ENCODE measurements at regions not wholly inside any gene's neighbourhood (a gene's known extent, or its start where the extent isn't known, plus 50 kb on each side); places are given as distances from the start of the nearest gene placed in this dataset.
"Not testable (repeated sequence)": the region's sequence is repeated elsewhere in the genome, so short reads cannot be mapped to it uniquely, and the experiment has no call there.

DNA sequence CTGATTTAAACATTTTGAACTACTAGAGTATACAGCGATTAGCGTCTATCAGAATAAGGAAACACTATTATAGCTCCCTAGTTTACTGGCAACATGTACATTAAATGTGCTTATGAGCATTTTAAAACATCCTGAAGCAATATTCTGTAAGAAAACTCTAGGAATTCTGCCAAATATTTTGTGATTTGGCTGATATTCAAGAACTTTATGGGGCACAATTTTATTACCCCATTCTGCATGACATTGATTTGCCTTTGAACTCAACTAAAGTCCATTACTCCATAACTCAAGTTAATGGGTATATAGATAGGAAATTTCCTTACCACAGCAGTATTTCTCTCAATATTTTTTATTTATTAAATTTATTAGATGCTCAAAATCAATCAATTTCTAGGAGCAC lies 369.9 kb upstream of the KCND2 start:
- Histone ChIP-seq H3K9me3 (ENCODE audit: control insufficient read depth, insufficient read depth, low read length) (no peaks in the 10 kb centered on the region), H3K36me3 (ENCODE audit: control insufficient read depth, insufficient read depth, low read length) (no peaks in the 10 kb centered on the region)

GRCh38 chr7:119905495-119905894 lies 367.5 kb upstream of the KCND2 start:
- H3K9me3 ChIP-seq (ENCODE audit: control insufficient read depth, insufficient read depth, low read length): no peaks in the 10 kb centered on the region
- H3K36me3 ChIP-seq (ENCODE audit: control insufficient read depth, insufficient read depth, low read length): no peaks in the 10 kb centered on the region
- H3K4me1 ChIP-seq (ENCODE audit: control insufficient read depth, insufficient read depth, low read length): peaks cover 3% of the 10 kb centered on the region
- H3K27me3 ChIP-seq (ENCODE audit: control insufficient read depth, insufficient read depth, low read length): no peaks in the 10 kb centered on the region
- H3K9ac ChIP-seq (ENCODE audit: low read depth, low read length): no peak overlapping the region
- no peak overlapping the region for H3K4me3 ChIP-seq (ENCODE audit: low read depth, low read length)

More for the DNA sequence above, 369.9 kb upstream of the KCND2 start:
- H3K27me3 ChIP-seq (ENCODE audit: control insufficient read depth, insufficient read depth, low read length): no peaks in the 10 kb centered on the region
- H3K4me1 ChIP-seq (ENCODE audit: control insufficient read depth, insufficient read depth, low read length): peaks cover 3% of the 10 kb centered on the region
- H3K9ac ChIP-seq (ENCODE audit: low read depth, low read length): no peak overlapping the region
- no peak overlapping the region for H3K4me3 ChIP-seq (ENCODE audit: low read depth, low read length)

GRCh38 chr7:119908948-119909347 lies 364.0 kb upstream of the KCND2 start:
- no peak overlapping the region for H3K9ac ChIP-seq (ENCODE audit: low read depth, low read length)
- H3K27me3 ChIP-seq (ENCODE audit: control insufficient read depth, insufficient read depth, low read length): no peaks in the 10 kb centered on the region
- H3K36me3 ChIP-seq (ENCODE audit: control insufficient read depth, insufficient read depth, low read length): no peaks in the 10 kb centered on the region
- H3K9me3 ChIP-seq (ENCODE audit: control insufficient read depth, insufficient read depth, low read length): no peaks in the 10 kb centered on the region
- H3K4me1 ChIP-seq (ENCODE audit: control insufficient read depth, insufficient read depth, low read length): peaks cover 3% of the 10 kb centered on the region
- H3K4me3 ChIP-seq (ENCODE audit: low read depth, low read length): no peak overlapping the region

DNA sequence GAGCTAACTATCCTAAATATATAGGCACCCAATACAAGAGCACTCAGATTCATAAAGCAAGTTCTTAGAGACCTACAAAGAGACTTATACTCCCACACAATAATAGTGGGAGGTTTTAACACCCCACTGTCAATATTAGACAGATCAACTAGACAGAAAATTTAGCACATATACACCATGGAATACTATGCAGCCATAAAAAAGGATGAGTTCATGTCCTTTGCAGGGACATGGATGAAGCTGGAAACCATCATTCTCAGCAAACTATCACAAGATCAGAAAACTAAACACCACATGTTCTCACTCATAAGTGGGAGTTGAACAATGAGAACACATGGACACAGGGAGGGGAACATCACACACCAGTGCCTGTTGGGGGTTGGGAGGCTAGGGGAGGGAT lies 358.9 kb upstream of the KCND2 start:
- H3K36me3 ChIP-seq (ENCODE audit: control insufficient read depth, insufficient read depth, low read length); H3K4me3 ChIP-seq (ENCODE audit: low read depth, low read length); H3K4me1 ChIP-seq (ENCODE audit: control insufficient read depth, insufficient read depth, low read length); H3K27me3 ChIP-seq (ENCODE audit: control insufficient read depth, insufficient read depth, low read length); H3K9me3 ChIP-seq (ENCODE audit: control insufficient read depth, insufficient read depth, low read length); H3K9ac ChIP-seq (ENCODE audit: low read depth, low read length): not testable (repeated sequence)

GRCh38 chr7:119916501-119916900 lies 356.5 kb upstream of the KCND2 start:
- Histone ChIP-seq H3K36me3 (ENCODE audit: control insufficient read depth, insufficient read depth, low read length) (no peaks in the 10 kb centered on the region), H3K4me1 (ENCODE audit: control insufficient read depth, insufficient read depth, low read length) (no peaks in the 10 kb centered on the region), H3K4me3 (ENCODE audit: low read depth, low read length) (no peak overlapping the region), H3K9ac (ENCODE audit: low read depth, low read length) (no peak overlapping the region), H3K9me3 (ENCODE audit: control insufficient read depth, insufficient read depth, low read length) (no peaks in the 10 kb centered on the region), H3K27me3 (ENCODE audit: control insufficient read depth, insufficient read depth, low read length) (no peaks in the 10 kb centered on the region)

GRCh38 chr7:119918185-119918584 lies 354.8 kb upstream of the KCND2 start:
- H3K9ac ChIP-seq (ENCODE audit: low read depth, low read length): no peak overlapping the region
- H3K9me3 ChIP-seq (ENCODE audit: control insufficient read depth, insufficient read depth, low read length): no peaks in the 10 kb centered on the region
- no peaks in the 10 kb centered on the region for H3K4me1 ChIP-seq (ENCODE audit: control insufficient read depth, insufficient read depth, low read length)
- no peaks in the 10 kb centered on the region for H3K27me3 ChIP-seq (ENCODE audit: control insufficient read depth, insufficient read depth, low read length)
- H3K36me3 ChIP-seq (ENCODE audit: control insufficient read depth, insufficient read depth, low read length): no peaks in the 10 kb centered on the region
- no peak overlapping the region for H3K4me3 ChIP-seq (ENCODE audit: low read depth, low read length)

DNA sequence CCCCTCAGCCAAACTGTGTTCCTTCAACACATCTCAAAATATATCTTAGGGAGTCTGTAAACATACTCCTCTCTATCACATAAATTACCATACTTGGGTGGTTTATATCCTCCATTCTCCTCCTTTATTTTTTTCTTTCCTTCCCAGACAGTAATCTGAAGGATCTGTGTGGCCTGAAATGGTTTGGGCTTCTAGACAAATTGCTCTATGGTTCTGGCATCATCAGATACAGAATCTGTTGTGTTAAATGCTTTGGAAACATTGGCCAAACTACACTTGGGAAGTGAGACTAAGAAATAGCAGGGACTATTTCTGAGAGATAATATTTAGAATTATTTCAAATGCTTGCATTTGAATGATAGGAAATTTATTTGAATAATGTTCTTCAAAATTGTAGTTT lies 353.0 kb upstream of the KCND2 start:
- H3K9me3 ChIP-seq (ENCODE audit: control insufficient read depth, insufficient read depth, low read length): no peaks in the 10 kb centered on the region
- no peaks in the 10 kb centered on the region for H3K36me3 ChIP-seq (ENCODE audit: control insufficient read depth, insufficient read depth, low read length)
- H3K9ac ChIP-seq (ENCODE audit: low read depth, low read length): no peak overlapping the region
- H3K4me1 ChIP-seq (ENCODE audit: control insufficient read depth, insufficient read depth, low read length): no peaks in the 10 kb centered on the region
- H3K27me3 ChIP-seq (ENCODE audit: control insufficient read depth, insufficient read depth, low read length): no peaks in the 10 kb centered on the region
- H3K4me3 ChIP-seq (ENCODE audit: low read depth, low read length): no peak overlapping the region

GRCh38 chr7:119925581-119926289 lies 347.2 kb upstream of the KCND2 start:
- H3K9ac ChIP-seq (ENCODE audit: low read depth, low read length): no peak overlapping the region
- no peaks in the 10 kb centered on the region for H3K9me3 ChIP-seq (ENCODE audit: control insufficient read depth, insufficient read depth, low read length)
- H3K4me3 ChIP-seq (ENCODE audit: low read depth, low read length): no peak overlapping the region
- no peaks in the 10 kb centered on the region for H3K4me1 ChIP-seq (ENCODE audit: control insufficient read depth, insufficient read depth, low read length)
- H3K27me3 ChIP-seq (ENCODE audit: control insufficient read depth, insufficient read depth, low read length): no peaks in the 10 kb centered on the region
- no peaks in the 10 kb centered on the region for H3K36me3 ChIP-seq (ENCODE audit: control insufficient read depth, insufficient read depth, low read length)

GRCh38 chr7:119929891-119930290 lies 343.1 kb upstream of the KCND2 start:
- Histone ChIP-seq H3K9me3 (ENCODE audit: control insufficient read depth, insufficient read depth, low read length) (no peaks in the 10 kb centered on the region), H3K27me3 (ENCODE audit: control insufficient read depth, insufficient read depth, low read length) (no peaks in the 10 kb centered on the region), H3K4me1 (ENCODE audit: control insufficient read depth, insufficient read depth, low read length) (no peaks in the 10 kb centered on the region), H3K9ac (ENCODE audit: low read depth, low read length) (no peak overlapping the region), H3K4me3 (ENCODE audit: low read depth, low read length) (no peak overlapping the region), H3K36me3 (ENCODE audit: control insufficient read depth, insufficient read depth, low read length) (no peaks in the 10 kb centered on the region)

GRCh38 chr7:119931230-119931824 lies 341.6 kb upstream of the KCND2 start:
- H3K9ac ChIP-seq (ENCODE audit: low read depth, low read length): no peak overlapping the region
- no peaks in the 10 kb centered on the region for H3K27me3 ChIP-seq (ENCODE audit: control insufficient read depth, insufficient read depth, low read length)
- H3K9me3 ChIP-seq (ENCODE audit: control insufficient read depth, insufficient read depth, low read length): no peaks in the 10 kb centered on the region
- H3K4me1 ChIP-seq (ENCODE audit: control insufficient read depth, insufficient read depth, low read length): no peaks in the 10 kb centered on the region
- no peaks in the 10 kb centered on the region for H3K36me3 ChIP-seq (ENCODE audit: control insufficient read depth, insufficient read depth, low read length)
- no peak overlapping the region for H3K4me3 ChIP-seq (ENCODE audit: low read depth, low read length)

DNA sequence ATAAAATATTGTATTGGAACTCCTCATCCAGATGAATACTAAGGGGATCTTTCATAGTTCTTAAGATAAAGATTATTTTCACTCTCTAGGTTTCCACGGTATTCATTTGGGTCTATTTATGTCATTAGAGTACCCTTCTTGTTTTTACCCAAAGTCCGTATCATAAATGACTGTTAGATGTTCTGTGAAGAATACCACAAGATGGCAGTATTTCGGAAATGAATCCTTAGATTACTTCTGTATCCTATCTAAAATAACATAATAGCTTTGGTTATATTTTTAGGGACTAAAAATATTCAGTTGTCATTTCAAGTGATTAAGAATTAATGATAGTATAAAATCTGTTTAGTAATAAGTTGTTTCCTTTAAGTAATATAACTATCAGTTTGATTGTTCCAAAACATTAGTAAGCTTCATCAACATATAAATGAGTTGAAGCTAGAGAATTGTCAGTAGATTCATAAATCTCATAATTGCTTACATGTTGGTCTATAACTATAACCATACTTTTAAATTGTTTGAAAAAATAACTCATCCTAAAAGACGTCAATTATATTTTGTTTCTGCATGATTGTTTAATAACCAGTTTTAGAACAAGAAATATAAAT lies 337.5 kb upstream of the KCND2 start:
- H3K4me1 ChIP-seq (ENCODE audit: control insufficient read depth, insufficient read depth, low read length): no peaks in the 10 kb centered on the region
- H3K27me3 ChIP-seq (ENCODE audit: control insufficient read depth, insufficient read depth, low read length): no peaks in the 10 kb centered on the region
- H3K9me3 ChIP-seq (ENCODE audit: control insufficient read depth, insufficient read depth, low read length): no peaks in the 10 kb centered on the region
- no peak overlapping the region for H3K9ac ChIP-seq (ENCODE audit: low read depth, low read length)
- H3K36me3 ChIP-seq (ENCODE audit: control insufficient read depth, insufficient read depth, low read length): no peaks in the 10 kb centered on the region
- no peak overlapping the region for H3K4me3 ChIP-seq (ENCODE audit: low read depth, low read length)

DNA sequence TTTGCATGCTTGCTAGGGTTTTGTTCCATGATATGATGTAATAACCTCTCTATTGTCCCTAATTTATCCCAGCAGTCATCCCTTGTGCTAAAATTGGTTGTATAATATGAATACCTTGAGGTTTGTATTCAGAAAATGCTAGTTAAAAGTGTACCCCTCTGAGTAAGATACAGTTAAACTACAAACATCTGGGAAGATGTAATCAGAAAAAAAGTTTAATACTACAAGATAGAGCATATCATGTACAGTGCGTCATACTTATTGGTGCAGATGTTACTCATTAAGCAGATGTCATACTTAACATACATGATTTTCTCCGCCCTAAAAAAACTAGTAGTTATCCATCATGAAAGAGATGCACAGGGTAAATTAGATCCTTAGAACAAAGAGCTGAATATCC lies 336.1 kb upstream of the KCND2 start:
- H3K4me1 ChIP-seq (ENCODE audit: control insufficient read depth, insufficient read depth, low read length): no peaks in the 10 kb centered on the region
- H3K27me3 ChIP-seq (ENCODE audit: control insufficient read depth, insufficient read depth, low read length): no peaks in the 10 kb centered on the region
- no peak overlapping the region for H3K9ac ChIP-seq (ENCODE audit: low read depth, low read length)
- H3K9me3 ChIP-seq (ENCODE audit: control insufficient read depth, insufficient read depth, low read length): no peaks in the 10 kb centered on the region
- H3K36me3 ChIP-seq (ENCODE audit: control insufficient read depth, insufficient read depth, low read length): no peaks in the 10 kb centered on the region
- no peak overlapping the region for H3K4me3 ChIP-seq (ENCODE audit: low read depth, low read length)
